ENCODE measurements at regions not wholly inside any gene's neighbourhood (a gene's known extent, or its start where the extent isn't known, plus 50 kb on each side); places are given as distances from the start of the nearest gene placed in this dataset.

- DNase-seq (ENCODE audit: low read depth in 1 of 2, low spot score in 1 of 2), result no peak
Measured at GRCh38 chr1:220979371-220979770, 100.1 kb downstream of the HLX start.

- DNase-seq (ENCODE audit: low read depth in 1 of 2, low spot score in 1 of 2), result no peak
Measured at GRCh38 chr1:220982686-220983085, 103.4 kb downstream of the HLX start.

- DNase-seq (ENCODE audit: low read depth in 1 of 2, low spot score in 1 of 2), result no peak
Measured at GRCh38 chr1:220983877-220984635, 104.8 kb downstream of the HLX start.

GRCh38 chr1:220990427-220991339 lies 111.4 kb downstream of the HLX start:
- no peak for DNase-seq (ENCODE audit: low read depth in 1 of 2, low spot score in 1 of 2)

DNA sequence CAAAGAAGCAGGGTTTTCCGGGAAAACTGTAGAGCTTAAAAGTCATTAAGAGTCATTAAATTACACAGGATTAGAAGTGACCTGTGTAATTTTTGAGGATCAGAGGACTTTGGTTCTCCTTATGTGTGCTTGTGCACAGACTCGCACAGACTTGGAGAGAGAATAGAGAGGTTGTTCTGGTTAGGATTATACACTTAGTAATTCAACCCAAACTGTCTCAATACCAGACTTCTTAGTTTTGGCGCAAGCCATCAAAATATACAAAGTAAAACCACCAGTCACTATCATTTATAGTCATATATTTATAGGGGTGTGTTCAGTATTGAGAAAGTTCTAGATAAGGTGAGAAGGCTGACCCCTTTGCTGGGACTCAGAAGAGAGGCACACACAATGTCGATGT lies 112.3 kb downstream of the HLX start:
- no peak for DNase-seq (ENCODE audit: low read depth in 1 of 2, low spot score in 1 of 2)

DNA sequence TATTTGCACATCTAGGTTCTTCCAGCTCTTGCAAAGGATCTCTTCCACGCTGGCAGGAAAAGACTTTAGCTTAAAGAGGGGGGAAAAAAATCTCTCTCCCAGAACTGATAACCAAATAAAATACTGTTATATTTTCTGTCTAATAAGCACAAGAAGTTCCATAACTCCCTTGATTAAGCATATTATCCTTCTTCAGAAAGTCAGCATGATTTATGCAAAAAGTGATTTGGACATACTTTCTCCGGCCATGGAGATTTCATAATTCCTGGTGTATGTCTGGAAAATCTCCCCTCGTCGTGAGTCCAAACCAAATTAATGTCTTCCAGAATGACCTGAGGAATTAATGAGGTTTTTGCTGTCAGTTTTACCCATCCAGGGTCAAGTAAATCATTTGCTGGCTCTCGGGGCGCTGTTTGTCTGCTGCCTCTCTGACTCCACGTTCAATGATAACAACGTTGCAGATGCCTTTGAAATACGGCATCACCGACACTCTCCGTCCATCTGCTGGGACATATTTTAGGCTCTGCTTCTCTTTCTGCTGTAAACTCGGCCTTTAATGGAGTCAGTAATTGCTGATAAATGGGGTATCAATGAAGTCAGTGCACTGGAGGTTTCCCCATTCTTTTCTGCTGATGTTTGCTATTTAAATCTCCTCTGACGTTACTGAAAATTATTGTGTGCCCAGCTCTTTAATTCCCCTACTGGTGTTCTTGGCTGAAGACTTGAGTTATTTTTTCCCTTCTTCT lies 112.9 kb downstream of the HLX start:
- no peak for DNase-seq (ENCODE audit: low read depth in 1 of 2, low spot score in 1 of 2)

- DNase-seq (ENCODE audit: low read depth in 1 of 2, low spot score in 1 of 2), result no peak
Measured at GRCh38 chr1:220992705-220993052, 113.4 kb downstream of the HLX start.

GRCh38 chr1:220994671-220995070 lies 115.4 kb downstream of the HLX start:
- DNase-seq (ENCODE audit: low read depth in 1 of 2, low spot score in 1 of 2), result no peak

- DNase-seq (ENCODE audit: low read depth in 1 of 2, low spot score in 1 of 2), result no peak
Measured at GRCh38 chr1:220997791-220998190, 118.5 kb downstream of the HLX start.

DNA sequence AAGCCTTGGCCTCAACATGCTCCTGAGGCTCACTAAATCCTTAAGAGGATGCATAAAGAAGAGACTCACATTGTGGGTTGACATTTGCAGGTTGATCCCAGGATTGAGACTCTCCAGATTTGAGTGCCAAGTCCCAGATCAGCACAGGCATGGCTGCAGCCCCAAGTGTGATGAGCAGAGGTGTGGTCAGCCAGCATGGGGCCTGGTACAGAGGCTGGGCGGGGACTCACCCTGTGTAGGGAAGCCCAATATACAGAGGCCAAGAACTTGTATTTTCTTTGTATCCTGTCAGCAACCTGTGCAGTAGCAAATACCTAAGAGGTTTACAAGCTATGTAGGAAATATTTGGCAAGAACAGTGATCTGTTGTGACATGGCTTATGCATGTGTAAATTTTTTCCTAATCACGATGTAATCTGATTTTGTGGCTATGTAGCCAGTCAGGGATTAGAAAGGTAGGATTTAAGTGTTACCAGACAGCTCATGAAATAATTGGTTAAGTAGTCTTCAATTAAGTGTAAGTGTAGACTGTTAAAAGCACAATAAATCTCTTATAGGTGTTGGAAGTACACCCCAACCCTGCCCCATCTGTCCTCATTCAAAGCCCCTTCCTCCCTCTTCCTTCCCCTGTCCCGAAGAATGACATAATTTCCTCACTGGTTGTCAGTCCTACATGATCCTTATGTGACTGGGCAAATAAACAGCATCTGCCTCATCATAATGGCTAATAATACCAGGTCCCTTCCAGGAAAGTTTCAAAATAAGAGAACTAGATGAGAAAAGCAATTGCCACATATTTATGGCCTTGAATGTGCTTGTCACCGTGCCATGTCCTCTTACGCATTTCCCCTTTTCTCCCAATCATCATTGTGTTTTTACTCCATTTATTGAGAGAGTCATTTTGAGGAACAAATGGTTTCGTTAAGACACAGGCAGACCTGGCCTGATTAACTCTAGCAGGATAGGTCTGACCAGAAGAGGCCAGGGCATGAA lies 120.9 kb downstream of the HLX start:
- DNase-seq (ENCODE audit: low read depth in 1 of 2, low spot score in 1 of 2), result no peak

GRCh38 chr1:221001167-221001566 lies 121.9 kb downstream of the HLX start:
- no peak for DNase-seq (ENCODE audit: low read depth in 1 of 2, low spot score in 1 of 2)

- DNase-seq (ENCODE audit: low read depth in 1 of 2, low spot score in 1 of 2), result no peak
Measured at GRCh38 chr1:221002601-221003000, 123.4 kb downstream of the HLX start.

DNA sequence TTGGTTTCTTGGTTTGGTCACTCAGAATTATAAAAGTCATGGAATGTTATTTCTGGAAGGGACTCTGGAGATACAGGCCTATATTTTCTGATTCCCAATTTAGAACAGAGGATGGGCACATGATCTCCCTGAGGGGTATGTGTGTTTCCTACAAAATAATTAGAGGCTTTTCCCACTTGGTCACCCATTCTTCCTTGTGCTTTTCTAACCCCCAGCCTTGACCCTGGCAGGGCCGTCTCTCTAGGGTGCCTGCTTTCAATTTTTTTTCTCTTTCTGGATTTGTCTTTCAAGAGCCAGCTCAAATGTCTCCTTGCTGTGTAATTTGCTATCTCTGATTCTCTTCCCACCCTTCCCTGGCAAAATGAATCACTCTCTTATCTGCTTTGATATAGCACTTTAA lies 131.9 kb downstream of the HLX start:
- no peak for DNase-seq (ENCODE audit: low read depth in 1 of 2, low spot score in 1 of 2)

GRCh38 chr1:221012120-221012519 lies 132.9 kb downstream of the HLX start:
- DNase-seq (ENCODE audit: low read depth in 1 of 2, low spot score in 1 of 2), result no peak

DNA sequence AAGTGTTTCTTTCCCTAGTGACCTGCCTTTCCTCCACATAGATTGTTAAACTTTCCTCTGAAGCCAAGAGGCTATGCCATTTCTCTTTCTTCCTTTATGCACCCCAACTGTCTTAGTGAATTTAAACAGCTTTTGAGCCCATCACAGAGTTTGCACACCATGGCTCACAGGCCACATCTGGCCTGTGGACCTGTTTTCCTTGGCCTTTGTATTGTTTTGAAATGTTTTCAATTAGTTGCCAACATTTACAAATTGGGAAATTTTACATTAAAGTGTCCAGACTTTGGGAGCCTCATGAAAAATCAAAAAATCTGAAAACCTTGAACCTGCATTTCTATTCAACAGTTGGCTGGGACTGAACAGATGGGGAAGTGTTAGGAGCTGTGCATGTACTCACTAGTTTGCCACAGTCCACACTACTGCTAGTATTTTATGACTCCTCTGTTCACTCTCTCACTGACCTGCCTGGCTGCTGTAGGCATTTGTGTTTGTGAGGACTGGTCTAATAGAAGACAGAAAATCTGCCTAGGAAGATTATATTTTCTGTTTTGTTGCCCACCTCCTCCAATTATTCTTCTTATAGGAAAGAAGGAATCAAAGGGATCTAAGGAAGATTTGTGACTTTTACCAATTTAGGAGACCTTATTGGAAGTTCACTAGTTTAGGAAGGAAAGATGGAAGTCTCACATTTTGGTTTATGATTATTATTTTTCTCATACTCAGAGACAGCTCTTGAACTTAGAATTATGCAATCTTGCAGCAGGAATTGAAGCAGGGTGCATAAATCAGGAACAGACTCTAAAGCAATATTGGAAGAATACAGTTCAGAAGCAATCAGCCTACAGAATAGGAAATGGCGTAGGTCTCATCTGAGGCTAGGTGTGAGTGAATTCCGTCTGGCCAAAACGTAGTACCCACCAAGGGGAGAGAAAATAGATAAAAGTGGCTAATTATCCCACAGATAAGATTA lies 134.7 kb downstream of the HLX start:
- no peak for DNase-seq (ENCODE audit: low read depth in 1 of 2, low spot score in 1 of 2)

DNA sequence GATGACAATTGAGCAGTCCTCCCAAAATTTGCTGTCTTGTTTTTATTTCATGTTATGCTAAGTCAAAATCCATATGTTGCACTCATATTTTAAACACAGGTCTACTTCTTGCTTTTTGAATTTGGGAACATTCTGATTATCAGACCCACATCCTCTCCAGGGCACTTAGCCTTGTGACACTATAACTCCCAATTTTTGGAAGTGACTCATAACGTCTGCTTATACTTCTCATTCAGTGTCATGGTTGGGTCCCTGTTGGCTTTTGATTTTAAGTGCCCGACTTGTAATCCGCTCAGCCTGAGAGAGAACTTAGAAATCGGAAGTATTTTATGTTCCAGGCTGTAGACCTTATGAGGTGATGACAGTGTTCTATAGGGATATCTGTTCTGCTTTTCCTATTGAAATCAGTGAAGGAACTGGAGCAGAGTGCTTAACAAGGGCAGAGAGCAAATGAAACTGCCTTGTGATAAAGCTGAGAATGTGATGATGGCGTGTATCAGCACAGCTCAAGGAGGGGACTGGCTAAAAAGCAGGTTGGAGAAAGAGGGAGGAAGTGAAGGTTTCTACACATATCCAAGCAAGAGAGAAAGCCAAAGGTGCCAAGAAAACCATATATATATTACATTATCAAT lies 136.0 kb downstream of the HLX start:
- DNase-seq (ENCODE audit: low read depth in 1 of 2, low spot score in 1 of 2), result no peak

- DNase-seq (ENCODE audit: low read depth in 1 of 2, low spot score in 1 of 2), result no peak
Measured at GRCh38 chr1:221016751-221017150, 137.5 kb downstream of the HLX start.

DNA sequence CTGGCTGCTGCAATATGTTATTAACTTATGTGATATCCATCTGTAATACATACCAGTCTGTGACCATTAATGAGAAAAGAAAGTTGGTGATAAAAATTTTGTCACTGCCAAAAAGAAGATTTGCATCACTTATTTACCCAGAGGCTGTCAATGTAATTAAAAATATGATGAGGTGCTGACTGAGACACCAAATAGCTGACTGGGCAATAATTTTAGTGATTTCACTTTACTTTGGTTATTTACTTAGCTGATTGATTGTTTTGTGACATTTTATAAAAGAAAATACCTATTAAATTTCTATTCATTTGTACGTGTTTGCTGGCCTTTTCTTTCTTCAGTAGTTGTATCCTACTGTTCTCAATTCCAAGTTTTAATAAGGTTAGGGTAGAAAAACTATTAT lies 139.2 kb downstream of the HLX start:
- no peak for DNase-seq (ENCODE audit: low read depth in 1 of 2, low spot score in 1 of 2)

- DNase-seq (ENCODE audit: low read depth in 1 of 2, low spot score in 1 of 2), result no peak
Measured at GRCh38 chr1:221022331-221022730, 143.1 kb downstream of the HLX start.

Data from activated T-helper 1 cell treated with anti-CD3 and anti-CD28 coated beads, Interleukin-2, amount 50 U/mL, for 16 hours (primary cell).